ENCODE measurements at regions not wholly inside any gene's neighbourhood (a gene's known extent, or its start where the extent isn't known, plus 50 kb on each side); places are given as distances from the start of the nearest gene placed in this dataset.

DNA sequence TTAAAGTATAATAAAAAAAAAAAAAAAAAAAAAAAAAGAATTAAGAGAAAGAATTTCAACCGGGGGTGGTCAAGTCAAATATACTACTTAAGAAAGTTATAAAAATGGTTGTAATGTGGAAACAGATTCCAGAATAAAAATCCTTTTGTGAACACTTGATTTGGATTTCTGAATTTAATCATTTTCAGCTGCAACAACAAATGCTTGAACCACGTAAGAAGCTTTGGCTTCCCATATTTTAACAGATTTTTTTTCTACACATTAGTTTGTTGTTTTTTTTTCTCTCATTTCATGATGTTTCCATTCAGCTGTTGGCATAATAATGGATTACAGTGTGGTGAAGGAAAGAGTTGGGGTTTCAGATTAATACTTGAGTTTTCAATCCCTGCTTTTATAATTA is 137.3 kb upstream of the AGR3 start:
- TF ChIP-seq, protein P1, sequence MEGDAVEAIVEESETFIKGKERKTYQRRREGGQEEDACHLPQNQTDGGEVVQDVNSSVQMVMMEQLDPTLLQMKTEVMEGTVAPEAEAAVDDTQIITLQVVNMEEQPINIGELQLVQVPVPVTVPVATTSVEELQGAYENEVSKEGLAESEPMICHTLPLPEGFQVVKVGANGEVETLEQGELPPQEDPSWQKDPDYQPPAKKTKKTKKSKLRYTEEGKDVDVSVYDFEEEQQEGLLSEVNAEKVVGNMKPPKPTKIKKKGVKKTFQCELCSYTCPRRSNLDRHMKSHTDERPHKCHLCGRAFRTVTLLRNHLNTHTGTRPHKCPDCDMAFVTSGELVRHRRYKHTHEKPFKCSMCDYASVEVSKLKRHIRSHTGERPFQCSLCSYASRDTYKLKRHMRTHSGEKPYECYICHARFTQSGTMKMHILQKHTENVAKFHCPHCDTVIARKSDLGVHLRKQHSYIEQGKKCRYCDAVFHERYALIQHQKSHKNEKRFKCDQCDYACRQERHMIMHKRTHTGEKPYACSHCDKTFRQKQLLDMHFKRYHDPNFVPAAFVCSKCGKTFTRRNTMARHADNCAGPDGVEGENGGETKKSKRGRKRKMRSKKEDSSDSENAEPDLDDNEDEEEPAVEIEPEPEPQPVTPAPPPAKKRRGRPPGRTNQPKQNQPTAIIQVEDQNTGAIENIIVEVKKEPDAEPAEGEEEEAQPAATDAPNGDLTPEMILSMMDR (IDR thresholded peaks at IDR 0.05) = no peak
- no peak for TF ChIP-seq POLR2A (IDR thresholded peaks at IDR 0.05)

Measured in thyroid gland (tissue), 4 donors.